Kidney (tissue), 13 donors: ENCODE measurements at regions not wholly inside any gene's neighbourhood (a gene's known extent, or its start where the extent isn't known, plus 50 kb on each side); places are given as distances from the start of the nearest gene placed in this dataset.

Experiments used
- DNase-seq, 5 donors: peaks; one replicate each; pipeline ENCODE4 v3.0.0-alpha.2; 2013 to 2020
- FAIRE-seq: peaks from 2 replicates; lab custom pipeline; 2012; peaks lifted over from hg19 to GRCh38; lab: Jason Lieb, UNC
- H3K27ac ChIP-seq, 2 donors: one replicate each; pipeline ENCODE4 v1.7.0; 2013; ENCODE audit warnings: low read depth in 2 of 2, low read length in 2 of 2, inconsistent platforms in 1 of 2
- H3K27me3 ChIP-seq: one replicate; pipeline ENCODE4 v1.7.1; 2013; ENCODE audit warnings: low read length, inconsistent platforms; ENCODE audit not compliant: control insufficient read depth, insufficient read depth
- H3K36me3 ChIP-seq, 3 donors: one replicate each; pipeline versions ENCODE4 v1.7.0 to v1.7.1; 2013; ENCODE audit warnings: low read length in 3 of 3, control low read depth in 1 of 3, inconsistent platforms in 1 of 3; ENCODE audit not compliant: insufficient read depth in 3 of 3, control insufficient read depth in 2 of 3
- H3K4me1 ChIP-seq, 3 donors: one replicate each; pipeline versions ENCODE4 v1.7.0 to v1.7.1; 2013; ENCODE audit warnings: low read length in 3 of 3, inconsistent platforms in 1 of 3, low read depth in 1 of 3; ENCODE audit not compliant: control insufficient read depth in 2 of 3, insufficient read depth in 2 of 3
- H3K4me3 ChIP-seq, 3 donors: one replicate each; pipeline versions ENCODE4 v1.7.0 to v1.8.1; 2013; ENCODE audit warnings: low read length in 3 of 3, control low read depth in 1 of 3, inconsistent platforms in 1 of 3
- H3K9ac ChIP-seq, 3 donors: one replicate each; pipeline versions ENCODE4 v1.7.0 to v1.7.1; 2013; ENCODE audit warnings: low read length in 3 of 3, control low read depth in 1 of 3, inconsistent platforms in 1 of 3
- H3K9me3 ChIP-seq, 3 donors: one replicate each; pipeline versions ENCODE4 v1.7.0 to v1.7.1; 2013; ENCODE audit warnings: low read length in 3 of 3, control low read depth in 1 of 3, inconsistent platforms in 1 of 3; ENCODE audit not compliant: control insufficient read depth in 2 of 3, insufficient read depth in 1 of 3
- intact Hi-C: fragments of 100-400 bp; cut with DNase I; formaldehyde crosslinking; loops from one replicate; pipeline ENCODE4 v1.11.1; 2022
- TF ChIP-seq, protein P1 (sequence below): IDR thresholded peaks from 3 replicates; pipeline ENCODE4 v1.5.1; 2012; ENCODE audit warnings: mild to moderate bottlenecking, moderate library complexity, borderline replicate concordance; ENCODE audit not compliant: insufficient read depth; ENCODE audit errors: extremely low read depth
- donor health status: control.
- donor health status: control.
- donor health status: control.
- donor health status: control.
- donor health status: control.
- donor health status: DM: yes; HTN: yes; CAD: no.
- donor health status: Normal renal cell carcinoma (clear cell type).

DNA sequence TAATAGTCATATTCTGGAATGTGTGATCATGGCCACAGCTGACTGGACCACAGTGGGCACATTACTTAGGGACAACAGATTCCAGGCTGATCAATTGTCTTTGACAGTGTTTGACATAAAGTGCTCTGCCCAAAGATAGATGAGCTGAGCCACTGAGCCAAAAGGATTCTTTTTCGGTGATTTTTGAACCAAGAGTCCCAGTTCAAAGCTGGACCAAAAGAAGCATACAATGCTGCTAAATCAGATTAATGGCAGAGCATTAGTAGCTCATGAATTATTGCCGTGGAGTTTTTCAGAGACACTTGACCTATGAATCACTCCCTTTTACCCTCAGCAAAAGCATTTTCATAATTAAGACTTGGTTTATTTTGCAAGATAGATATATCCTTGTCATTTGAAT, 160.6 kb downstream of the IZUMO3 start:
- Histone ChIP-seq H3K9ac (no peak overlapping the region), H3K27me3 (no peaks in the 10 kb centered on the region), H3K27ac (no peak overlapping the region), H3K9me3 (no peaks in the 10 kb centered on the region), H3K4me1 (no peaks in the 10 kb centered on the region), H3K4me3 (no peak overlapping the region), H3K36me3 (no peaks in the 10 kb centered on the region)
- no peak for FAIRE-seq
- intact Hi-C loops: no loop called here
- TF ChIP-seq, protein P1, sequence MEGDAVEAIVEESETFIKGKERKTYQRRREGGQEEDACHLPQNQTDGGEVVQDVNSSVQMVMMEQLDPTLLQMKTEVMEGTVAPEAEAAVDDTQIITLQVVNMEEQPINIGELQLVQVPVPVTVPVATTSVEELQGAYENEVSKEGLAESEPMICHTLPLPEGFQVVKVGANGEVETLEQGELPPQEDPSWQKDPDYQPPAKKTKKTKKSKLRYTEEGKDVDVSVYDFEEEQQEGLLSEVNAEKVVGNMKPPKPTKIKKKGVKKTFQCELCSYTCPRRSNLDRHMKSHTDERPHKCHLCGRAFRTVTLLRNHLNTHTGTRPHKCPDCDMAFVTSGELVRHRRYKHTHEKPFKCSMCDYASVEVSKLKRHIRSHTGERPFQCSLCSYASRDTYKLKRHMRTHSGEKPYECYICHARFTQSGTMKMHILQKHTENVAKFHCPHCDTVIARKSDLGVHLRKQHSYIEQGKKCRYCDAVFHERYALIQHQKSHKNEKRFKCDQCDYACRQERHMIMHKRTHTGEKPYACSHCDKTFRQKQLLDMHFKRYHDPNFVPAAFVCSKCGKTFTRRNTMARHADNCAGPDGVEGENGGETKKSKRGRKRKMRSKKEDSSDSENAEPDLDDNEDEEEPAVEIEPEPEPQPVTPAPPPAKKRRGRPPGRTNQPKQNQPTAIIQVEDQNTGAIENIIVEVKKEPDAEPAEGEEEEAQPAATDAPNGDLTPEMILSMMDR: no peak
- no peak for DNase-seq

DNA sequence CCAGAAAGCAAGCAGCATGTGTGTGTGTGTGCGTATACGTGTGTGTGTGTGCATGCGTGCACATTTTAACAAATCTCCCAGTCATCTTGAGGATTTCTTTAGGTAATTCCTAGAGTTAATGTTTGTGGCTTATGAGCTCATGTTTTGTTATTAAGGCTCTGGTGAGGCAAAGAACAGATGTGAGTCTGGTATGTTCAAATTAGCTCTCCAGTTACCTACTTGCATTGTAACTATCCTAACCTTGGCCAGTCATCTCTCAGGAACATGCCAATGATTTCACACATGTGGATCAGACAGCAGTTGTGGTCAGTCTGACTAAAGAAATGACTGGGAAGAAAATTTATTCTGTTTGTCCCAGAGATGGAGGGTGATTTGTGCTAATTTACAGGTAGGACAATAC, 163.1 kb downstream of the IZUMO3 start:
- Histone ChIP-seq H3K9ac (no peak overlapping the region), H3K27me3 (no peaks in the 10 kb centered on the region), H3K4me3 (no peak overlapping the region), H3K36me3 (no peaks in the 10 kb centered on the region), H3K4me1 (no peaks in the 10 kb centered on the region), H3K27ac (no peak overlapping the region), H3K9me3 (no peaks in the 10 kb centered on the region)
- TF ChIP-seq, protein P1: no peak
- DNase-seq (no peak), FAIRE-seq (no peak)
- intact Hi-C loops: no loop called here

DNA sequence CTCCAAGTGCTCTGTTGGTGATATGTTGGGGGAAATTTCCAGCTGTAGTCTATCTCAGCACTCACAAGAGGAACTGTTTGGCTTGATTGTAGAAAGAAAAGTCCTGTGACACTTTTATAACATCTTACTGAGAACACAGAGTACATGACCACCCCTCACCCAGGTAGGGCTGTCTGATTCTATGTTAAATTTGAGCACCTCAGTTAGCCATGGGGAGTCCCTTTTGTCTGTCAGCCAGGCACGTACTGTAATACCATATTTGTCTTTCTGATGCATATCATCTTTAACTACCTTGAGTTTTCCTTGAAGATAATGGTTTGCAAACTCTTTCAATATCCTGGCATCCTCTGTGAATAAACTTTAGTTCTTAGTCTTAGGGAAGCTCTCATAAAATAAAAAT, 164.5 kb downstream of the IZUMO3 start:
- intact Hi-C loops: no loop called here
- H3K36me3 ChIP-seq: no peaks in the 10 kb centered on the region

More for the DNA sequence above, 164.5 kb downstream of the IZUMO3 start:
- DNase-seq (no peak), FAIRE-seq (no peak)
- H3K9ac ChIP-seq: no peak overlapping the region
- no peak overlapping the region for H3K27ac ChIP-seq
- peaks cover 0 to 5% (median 0%) of the 10 kb centered on the region in 3 donors for H3K9me3 ChIP-seq
- no peak overlapping the region for H3K4me3 ChIP-seq
- TF ChIP-seq, protein P1: no peak
- no peaks in the 10 kb centered on the region for H3K27me3 ChIP-seq
- no peaks in the 10 kb centered on the region for H3K4me1 ChIP-seq
